OCI-LY1 (cell line): ENCODE measurements at regions not wholly inside any gene's neighbourhood (a gene's known extent, or its start where the extent isn't known, plus 50 kb on each side); places are given as distances from the start of the nearest gene placed in this dataset.

Experiments used
- H2AFZ ChIP-seq: fragments of 200-600 bp; sonication (generic), shearing (Covaris generic); 2 replicates; pipeline ENCODE4 v1.6.0; 2014; ENCODE audit warnings: antibody characterized with exemption, mild to moderate bottlenecking, low read length
- H3F3A ChIP-seq: fragments of 200-600 bp; sonication (generic), shearing (Covaris generic); 2 replicates; pipeline ENCODE4 v1.6.0; 2014; ENCODE audit warnings: mild to moderate bottlenecking, antibody characterized with exemption, low read length, moderate library complexity; ENCODE audit not compliant: insufficient read depth
- H3K27ac ChIP-seq: fragments of 200-600 bp; sonication (generic); 2 replicates; pipeline ENCODE4 v1.5.1; 2014; ENCODE audit warnings: low read length, mixed run types, mild to moderate bottlenecking, low read depth; ENCODE audit not compliant: poor library complexity, severe bottlenecking
- H3K27me3 ChIP-seq: fragments of 200-600 bp; sonication (generic); 2 replicates; pipeline ENCODE4 v1.6.0; 2014; ENCODE audit warnings: antibody characterized with exemption, mild to moderate bottlenecking, low read length, moderate library complexity; ENCODE audit not compliant: insufficient read depth
- H3K36me3 ChIP-seq: fragments of 200-600 bp; sonication (generic); 2 replicates; pipeline ENCODE4 v1.6.1; 2014; ENCODE audit warnings: mild to moderate bottlenecking, antibody characterized with exemption, low read length, moderate library complexity, mixed read lengths; ENCODE audit not compliant: insufficient read depth
- H3K4me1 ChIP-seq: fragments of 200-600 bp; sonication (generic); 2 replicates; pipeline ENCODE4 v1.5.1; 2014; ENCODE audit warnings: mild to moderate bottlenecking, low read length, moderate library complexity; ENCODE audit not compliant: insufficient read depth, severe bottlenecking
- H3K4me2 ChIP-seq: fragments of 200-600 bp; sonication (generic), shearing (Covaris generic); 2 replicates; pipeline ENCODE4 v1.6.1; 2014; ENCODE audit warnings: low read length
- H3K4me3 ChIP-seq: fragments of 200-600 bp; sonication (generic); 2 replicates; pipeline ENCODE4 v1.5.1; 2014; ENCODE audit warnings: low read length, low read depth, mild to moderate bottlenecking, mixed read lengths; ENCODE audit not compliant: poor library complexity, severe bottlenecking
- H3K79me2 ChIP-seq: fragments of 200-600 bp; shearing (Covaris generic); 2 replicates; pipeline ENCODE4 v1.6.1; 2016; ENCODE audit warnings: mixed run types, low read length, mixed read lengths; ENCODE audit not compliant: insufficient read depth
- H3K9ac ChIP-seq: fragments of 200-600 bp; sonication (generic), shearing (Covaris generic); 2 replicates; pipeline ENCODE4 v1.6.1; 2014; ENCODE audit warnings: mild to moderate bottlenecking, low read length, mixed read lengths
- H3K9me2 ChIP-seq: fragments of 200-600 bp; sonication (generic), shearing (Covaris generic); 2 replicates; pipeline ENCODE4 v1.6.1; 2014; ENCODE audit warnings: low read depth, mild to moderate bottlenecking, low read length, mixed read lengths
- H3K9me3 ChIP-seq: fragments of 200-600 bp; shearing (Covaris generic); 2 replicates; pipeline ENCODE4 v1.6.1; 2014; ENCODE audit warnings: low read length, mixed read lengths
- H4K20me1 ChIP-seq: fragments of 200-600 bp; sonication (generic), shearing (Covaris generic); 2 replicates; pipeline ENCODE4 v1.6.0; 2016; ENCODE audit warnings: mild to moderate bottlenecking, low read length; ENCODE audit not compliant: insufficient read depth
- CTCF ChIP-seq: fragments of 200-600 bp; sonication (generic), shearing (Covaris generic); IDR thresholded peaks from 2 replicates; pipeline ENCODE4 v1.5.1; 2017; ENCODE audit warnings: mild to moderate bottlenecking, antibody characterized with exemption, low read length, moderate library complexity, mixed read lengths
- EZH2 ChIP-seq: fragments of 200-600 bp; sonication (generic), shearing (Covaris generic); IDR thresholded peaks from 2 replicates; pipeline ENCODE4 v1.8.0; 2017; ENCODE audit warnings: borderline replicate concordance, mixed run types, mild to moderate bottlenecking, antibody characterized with exemption, low read length, moderate library complexity, mixed read lengths

- no peaks in the 10 kb centered on the region for H3K4me1 ChIP-seq
- no peak overlapping the region for H3K4me2 ChIP-seq
- H3K4me3 ChIP-seq = no peak overlapping the region
- H3K9me2 ChIP-seq = no peaks in the 10 kb centered on the region
- no peaks in the 10 kb centered on the region for H3K79me2 ChIP-seq
- H2AFZ ChIP-seq = no peak overlapping the region
- H3K9ac ChIP-seq = no peak overlapping the region
- TF ChIP-seq CTCF (no peak), EZH2 (no peak)
- no peaks in the 10 kb centered on the region for H3K27me3 ChIP-seq
- no peaks in the 10 kb centered on the region for H3K36me3 ChIP-seq
- no peaks in the 10 kb centered on the region for H3F3A ChIP-seq
- H4K20me1 ChIP-seq = no peaks in the 10 kb centered on the region
- no peak overlapping the region for H3K27ac ChIP-seq
- H3K9me3 ChIP-seq = no peaks in the 10 kb centered on the region
Measured at GRCh38 chr16:52372313-52372712, 174.6 kb downstream of the TOX3 start.

GRCh38 chr16:52368859-52369258 lies 178.1 kb downstream of the TOX3 start:
- Histone ChIP-seq H3K4me2 (no peak overlapping the region), H3K9me2 (no peaks in the 10 kb centered on the region), H3K9ac (no peak overlapping the region), H3K4me3 (no peak overlapping the region), H3K4me1 (no peaks in the 10 kb centered on the region), H3K27me3 (no peaks in the 10 kb centered on the region), H4K20me1 (no peaks in the 10 kb centered on the region), H3F3A (no peaks in the 10 kb centered on the region), H2AFZ (no peak overlapping the region), H3K36me3 (no peaks in the 10 kb centered on the region), H3K27ac (no peak overlapping the region), H3K9me3 (no peaks in the 10 kb centered on the region), H3K79me2 (no peaks in the 10 kb centered on the region)
- TF ChIP-seq EZH2 (no peak), CTCF (no peak)

GRCh38 chr16:52367821-52368220 lies 179.1 kb downstream of the TOX3 start:
- Histone ChIP-seq H3K9ac (no peak overlapping the region), H3K4me3 (no peak overlapping the region), H3F3A (no peaks in the 10 kb centered on the region), H3K36me3 (no peaks in the 10 kb centered on the region), H3K9me2 (no peaks in the 10 kb centered on the region), H3K27ac (no peak overlapping the region), H3K79me2 (no peaks in the 10 kb centered on the region), H4K20me1 (no peaks in the 10 kb centered on the region), H3K4me2 (no peak overlapping the region), H3K4me1 (no peaks in the 10 kb centered on the region), H3K27me3 (no peaks in the 10 kb centered on the region), H2AFZ (no peak overlapping the region), H3K9me3 (no peaks in the 10 kb centered on the region)
- TF ChIP-seq EZH2 (no peak), CTCF (no peak)
